ENCODE measurements at regions not wholly inside any gene's neighbourhood (a gene's known extent, or its start where the extent isn't known, plus 50 kb on each side); places are given as distances from the start of the nearest gene placed in this dataset.

GRCh38 chr1:213744780-213745179, 243.0 kb upstream of the PROX1 start:
- no peak overlapping the region for H2BK5ac ChIP-seq (ENCODE audit: low read depth, low read length, poor library complexity, severe bottlenecking)
- dilution Hi-C loops (cut with HindIII; ENCODE audit: low sequenced_read_pairs, unreplicated experiment) (no loop called here), intact Hi-C loops (cut with micrococcal nuclease) (no loop called here), in situ Hi-C loops (cut with MboI; ENCODE audit: low sequenced_read_pairs) (no loop called here)
- CTCF ChIA-PET = no interaction called here
- no TSS peak for BruUV-seq (replicated peaks)
- POLR2A ChIA-PET (ENCODE audit: unreplicated experiment) = no interaction called here
- no peak overlapping the region for H4K8ac ChIP-seq (ENCODE audit: low read depth in 2 of 2, low read length in 2 of 2)
- no peak overlapping the region for H3K23ac ChIP-seq (ENCODE audit: low read depth, low read length)
- no peaks in the 10 kb centered on the region for H3K27me3 ChIP-seq (ENCODE audit: control insufficient read depth, insufficient read depth, low read length)
- H3K27ac ChIP-seq (ENCODE audit: insufficient read depth, low read length) = no peak overlapping the region
- H3K56ac ChIP-seq (ENCODE audit: extremely low read depth, insufficient read depth, low read length) = no peak overlapping the region
- H4K20me1 ChIP-seq (ENCODE audit: insufficient read depth, low read length) = no peaks in the 10 kb centered on the region
- no peak overlapping the region for H3K4me2 ChIP-seq (ENCODE audit: low read depth, low read length)
- H3K4ac ChIP-seq (ENCODE audit: low read depth, low read length) = no peak overlapping the region
- H2AK5ac ChIP-seq (ENCODE audit: low read depth, low read length) = no peak overlapping the region
- H3K18ac ChIP-seq (ENCODE audit: low read depth, low read length) = no peak overlapping the region
- WGBS, 2 experiments (ENCODE audit: extremely low coverage in 2 of 2, insufficient read length in 1 of 2) = no CpG with 5 or more reads among the region's 3 CpGs
- H3K9ac ChIP-seq (ENCODE audit: low read depth, low read length) = no peak overlapping the region
- H2BK120ac ChIP-seq (ENCODE audit: low read depth, low read length) = no peak overlapping the region
- no peak for DNase-seq
- no peak overlapping the region for H2BK15ac ChIP-seq (ENCODE audit: low read depth, low read length)
- ATAC-seq (ENCODE audit: low read depth) = no peak
- H3K9me3 ChIP-seq (ENCODE audit: control insufficient read depth, insufficient read depth, low read length) = peaks cover 15% of the 10 kb centered on the region
- no peaks in the 10 kb centered on the region for H3K79me1 ChIP-seq (ENCODE audit: low read depth in 1 of 2, low read length in 2 of 2)
- no peak overlapping the region for H4K5ac ChIP-seq (ENCODE audit: low read depth, low read length)
- no peak overlapping the region for H2BK20ac ChIP-seq (ENCODE audit: low read depth, low read length)
- H3K14ac ChIP-seq (replicated peaks; ENCODE audit: low read depth, low read length) = no peak overlapping the region
- H3K4me1 ChIP-seq (ENCODE audit: control insufficient read depth, insufficient read depth, low read length) = no peaks in the 10 kb centered on the region
- no peak overlapping the region for H2AFZ ChIP-seq (replicated peaks; ENCODE audit: low read length, poor library complexity)
- no peak overlapping the region for H4K91ac ChIP-seq (ENCODE audit: insufficient read depth, low read depth, low read length)
- H3K9me1 ChIP-seq (ENCODE audit: insufficient read depth, low read length) = no peaks in the 10 kb centered on the region
- TF ChIP-seq RFX5 (IDR thresholded peaks at IDR 0.05; ENCODE audit: low read depth, low read length) = no peak
- TF ChIP-seq BHLHE40 (IDR thresholded peaks at IDR 0.05; ENCODE audit: low read depth, low read length) = no peak
- no peak for TF ChIP-seq RAD21 (IDR thresholded peaks at IDR 0.05; ENCODE audit: low read length)
- TF ChIP-seq MXI1 (IDR thresholded peaks at IDR 0.05; ENCODE audit: borderline replicate concordance, low read depth, low read length) = no peak
- no peak for TF ChIP-seq POLR2A (IDR thresholded peaks at IDR 0.05; ENCODE audit: low read depth, low read length)
- no peak for TF ChIP-seq CHD1 (IDR thresholded peaks at IDR 0.05; ENCODE audit: low read depth, low read length)
- no peak for TF ChIP-seq CTCF (conservative IDR thresholded peaks at IDR 0.05; ENCODE audit: low read depth, low read length)
- no peak for TF ChIP-seq CEBPB (IDR thresholded peaks at IDR 0.05; ENCODE audit: low read depth, low read length)
- no peak for TF ChIP-seq MAFK (IDR thresholded peaks at IDR 0.05; ENCODE audit: low read depth, low read length)
- no peak for TF ChIP-seq FOS (IDR thresholded peaks at IDR 0.05; ENCODE audit: low read depth, low read length)
- no peak for TF ChIP-seq RCOR1 (IDR thresholded peaks at IDR 0.05; ENCODE audit: insufficient replicate concordance, low read length)
- TF ChIP-seq NFE2L2 (IDR thresholded peaks at IDR 0.05; ENCODE audit: low read depth, low read length) = no peak
- no peak for TF ChIP-seq MAZ (IDR thresholded peaks at IDR 0.05; ENCODE audit: borderline replicate concordance, low read depth, low read length)
- TF ChIP-seq USF2 (IDR thresholded peaks at IDR 0.05; ENCODE audit: low read depth, low read length) = no peak
- TF ChIP-seq SMC3 (IDR thresholded peaks at IDR 0.05; ENCODE audit: low read depth, low read length) = no peak
- no peak for TF ChIP-seq ELK1 (IDR thresholded peaks at IDR 0.05; ENCODE audit: borderline replicate concordance, low read depth, low read length)
- no peaks in the 10 kb centered on the region for H3K36me3 ChIP-seq (ENCODE audit: control insufficient read depth, insufficient read depth, low read length)
- no peak overlapping the region for H2AK9ac ChIP-seq (replicated peaks; ENCODE audit: low read depth, low read length, poor library complexity)
- no peak overlapping the region for H3K4me3 ChIP-seq (ENCODE audit: insufficient read depth, low read depth, low read length)

Measured in IMR-90 (cell line).